Omental fat pad (tissue), 3 donors: ENCODE measurements at regions not wholly inside any gene's neighbourhood (a gene's known extent, or its start where the extent isn't known, plus 50 kb on each side); places are given as distances from the start of the nearest gene placed in this dataset.

ENCODE experiments used
- ATAC-seq: fragments of 150-250 bp; one replicate; pipeline ENCODE4 v1.9.1; 2016; ENCODE audit warnings: mild to moderate bottlenecking, moderate library complexity; ENCODE audit not compliant: low FRiP score
- DNase-seq: peaks from one replicate; pipeline ENCODE4 v3.0.0-alpha.2; 2019; ENCODE audit warnings: low spot score
- TF ChIP-seq, protein P1 (sequence below), 3 donors: fragments of 450-650 bp; IDR thresholded peaks; one replicate each; pipeline ENCODE4 v1.5.1; 2016 to 2017; ENCODE audit warnings: antibody characterized with exemption in 3 of 3, mild to moderate bottlenecking in 3 of 3, moderate library complexity in 2 of 3

DNA sequence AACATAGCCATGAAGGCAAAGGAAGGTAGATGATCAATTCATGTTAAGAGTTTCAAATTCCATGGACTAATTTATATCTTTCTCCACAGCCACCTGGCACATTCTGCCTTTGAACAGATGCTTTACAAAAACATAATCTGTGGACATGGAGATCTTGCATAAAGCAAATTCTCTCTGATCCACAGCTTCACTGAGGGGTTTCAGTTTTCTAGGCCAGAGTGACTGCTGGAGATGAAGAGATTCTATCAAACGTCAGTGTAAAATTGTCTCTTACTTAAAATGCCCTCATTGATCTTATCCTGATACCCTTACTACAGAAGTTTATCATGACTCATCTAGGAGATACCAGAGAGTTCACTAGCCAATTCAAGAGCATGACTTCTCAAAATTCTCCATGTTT is 291.6 kb downstream of the DAD1 start:
- TF ChIP-seq, protein P1, sequence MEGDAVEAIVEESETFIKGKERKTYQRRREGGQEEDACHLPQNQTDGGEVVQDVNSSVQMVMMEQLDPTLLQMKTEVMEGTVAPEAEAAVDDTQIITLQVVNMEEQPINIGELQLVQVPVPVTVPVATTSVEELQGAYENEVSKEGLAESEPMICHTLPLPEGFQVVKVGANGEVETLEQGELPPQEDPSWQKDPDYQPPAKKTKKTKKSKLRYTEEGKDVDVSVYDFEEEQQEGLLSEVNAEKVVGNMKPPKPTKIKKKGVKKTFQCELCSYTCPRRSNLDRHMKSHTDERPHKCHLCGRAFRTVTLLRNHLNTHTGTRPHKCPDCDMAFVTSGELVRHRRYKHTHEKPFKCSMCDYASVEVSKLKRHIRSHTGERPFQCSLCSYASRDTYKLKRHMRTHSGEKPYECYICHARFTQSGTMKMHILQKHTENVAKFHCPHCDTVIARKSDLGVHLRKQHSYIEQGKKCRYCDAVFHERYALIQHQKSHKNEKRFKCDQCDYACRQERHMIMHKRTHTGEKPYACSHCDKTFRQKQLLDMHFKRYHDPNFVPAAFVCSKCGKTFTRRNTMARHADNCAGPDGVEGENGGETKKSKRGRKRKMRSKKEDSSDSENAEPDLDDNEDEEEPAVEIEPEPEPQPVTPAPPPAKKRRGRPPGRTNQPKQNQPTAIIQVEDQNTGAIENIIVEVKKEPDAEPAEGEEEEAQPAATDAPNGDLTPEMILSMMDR (IDR thresholded peaks at IDR 0.05), result no peak
- ATAC-seq, result no peak
- no peak for DNase-seq

DNA sequence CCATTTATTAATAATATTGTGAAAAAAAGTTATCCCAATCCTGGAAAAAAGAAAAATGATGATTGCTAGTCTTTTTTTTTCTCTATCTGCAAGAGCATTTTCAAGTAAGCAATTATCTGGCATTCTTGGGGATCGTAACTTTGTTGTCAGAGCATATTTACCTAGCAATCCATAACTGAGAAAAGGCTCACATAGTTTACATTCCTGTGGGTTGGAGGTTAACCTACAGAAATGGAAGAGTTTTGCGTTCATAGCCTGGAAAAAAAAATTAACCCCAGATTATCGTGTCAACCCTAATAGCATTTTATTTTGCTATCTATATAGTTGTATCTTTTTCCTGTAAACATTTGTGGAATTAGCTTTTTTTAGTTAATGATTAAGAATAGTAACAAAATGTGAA is 292.3 kb downstream of the DAD1 start:
- TF ChIP-seq, protein P1 (IDR thresholded peaks at IDR 0.05), result no peak
- ATAC-seq (no peak), DNase-seq (no peak)

DNA sequence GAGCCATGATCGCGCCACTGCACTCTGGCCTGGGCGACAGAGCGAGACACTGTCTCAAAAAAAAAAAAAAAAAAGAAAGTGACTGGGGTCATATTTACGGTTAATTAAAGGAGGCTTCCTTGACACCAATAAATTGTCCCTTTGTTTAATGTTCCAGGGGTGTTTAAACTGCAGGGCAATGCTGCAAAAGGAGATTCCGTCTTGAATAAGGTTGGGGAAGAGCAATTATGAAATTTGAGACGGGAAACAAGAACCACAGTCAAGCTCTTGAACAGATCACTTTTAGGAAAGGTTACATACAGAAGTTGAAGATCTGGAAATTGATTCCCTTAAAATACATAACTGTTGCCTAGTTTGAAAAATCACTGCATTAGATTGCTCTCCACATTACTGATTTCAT is 292.9 kb downstream of the DAD1 start:
- TF ChIP-seq, protein P1 (IDR thresholded peaks at IDR 0.05), result no peak
- no peak for ATAC-seq
- DNase-seq, result no peak

DNA sequence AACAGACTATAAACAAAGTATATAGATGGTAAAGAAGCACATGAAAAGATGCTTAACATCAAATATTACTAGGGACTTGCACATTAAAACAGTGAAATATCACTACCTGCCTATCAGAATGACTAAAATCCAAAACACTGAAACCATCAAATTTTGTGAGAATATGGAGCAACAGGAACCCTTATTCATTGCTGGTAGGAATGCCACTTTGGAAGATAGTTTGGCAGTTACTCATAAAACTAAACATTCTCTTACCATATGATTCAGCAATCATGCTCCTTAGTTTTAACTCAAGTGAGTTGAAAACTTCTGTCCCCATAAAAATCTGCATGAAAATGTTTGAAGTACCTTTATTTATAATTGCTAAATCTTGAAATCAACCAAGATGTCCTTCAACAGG is 297.6 kb downstream of the DAD1 start:
- TF ChIP-seq, protein P1 (IDR thresholded peaks at IDR 0.05), result no peak
- ATAC-seq (no peak), DNase-seq (no peak)

DNA sequence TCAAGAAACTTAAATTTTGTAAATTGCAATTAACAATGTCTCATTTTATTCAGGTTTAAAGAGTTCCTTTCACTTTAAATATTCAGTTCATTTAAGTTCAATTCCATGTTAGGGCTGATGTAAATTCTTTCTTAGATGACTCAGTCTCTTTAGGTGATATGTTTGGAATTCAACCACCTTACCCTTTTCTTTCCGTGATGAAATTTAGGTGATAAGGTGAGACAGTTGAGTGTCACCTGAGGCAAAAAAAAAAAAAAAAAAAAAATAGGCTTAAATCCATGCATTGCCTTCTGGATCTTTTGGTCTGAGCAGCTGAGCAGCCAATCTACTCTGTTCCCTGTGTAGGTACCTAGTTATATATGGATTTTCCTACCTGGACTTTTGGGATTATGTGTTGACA is 299.5 kb downstream of the DAD1 start:
- ATAC-seq, result no peak
- DNase-seq, result no peak
- TF ChIP-seq, protein P1 (IDR thresholded peaks at IDR 0.05), result no peak

DNA sequence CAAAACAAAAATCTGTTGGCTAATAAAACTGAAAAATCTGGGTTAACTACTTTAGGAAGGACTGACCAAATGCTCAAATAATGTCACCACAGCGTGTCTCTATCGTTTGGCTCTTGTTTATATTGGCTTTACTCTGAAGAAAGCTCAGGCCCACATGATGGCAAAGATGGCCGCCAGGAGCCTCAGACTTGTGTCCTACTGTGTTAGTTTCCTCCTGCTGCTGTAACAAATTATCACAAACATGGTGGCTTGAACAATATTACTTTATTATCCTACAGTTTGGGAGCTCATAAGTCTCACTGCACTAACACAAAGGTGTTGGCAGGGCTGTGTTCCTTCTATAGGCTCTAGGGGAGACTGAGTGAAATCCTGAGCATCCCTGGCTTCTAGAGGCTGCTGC is 303.0 kb downstream of the DAD1 start:
- DNase-seq (no peak), ATAC-seq (no peak)
- TF ChIP-seq, protein P1 (IDR thresholded peaks at IDR 0.05), result no peak

DNA sequence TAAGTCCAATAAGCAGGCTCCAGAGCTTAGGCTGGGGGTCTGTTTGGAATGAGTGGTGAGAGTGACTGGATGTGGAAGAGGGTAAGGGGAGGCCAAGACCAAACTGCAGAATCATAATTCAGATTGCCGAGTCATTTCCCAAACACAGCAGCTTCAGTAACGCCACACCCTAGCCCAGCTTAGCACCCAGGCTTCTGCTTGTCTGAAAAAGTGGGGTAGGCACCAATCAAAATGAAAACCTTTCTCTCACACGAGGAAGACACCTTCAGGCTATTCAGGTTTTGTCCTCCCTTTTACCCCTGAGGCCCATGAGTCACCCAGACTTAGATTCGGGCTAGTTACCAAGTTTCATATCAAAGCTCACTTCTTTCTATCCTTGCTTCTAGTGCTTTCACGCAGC is 306.1 kb downstream of the DAD1 start:
- ATAC-seq, result no peak
- TF ChIP-seq, protein P1 (IDR thresholded peaks at IDR 0.05), result no peak
- no peak for DNase-seq
